AG08395 (cell line): ENCODE measurements at regions not wholly inside any gene's neighbourhood (a gene's known extent, or its start where the extent isn't known, plus 50 kb on each side); places are given as distances from the start of the nearest gene placed in this dataset.

ENCODE experiments used
- DNase-seq: peaks from one replicate; pipeline ENCODE4 v3.0.0; 2012; ENCODE audit warnings: mixed read lengths, low spot score

GRCh38 chr7:25952261-25953057, 199.5 kb upstream of the NFE2L3 start:
- DNase-seq = no peak

GRCh38 chr7:25953859-25954258, 198.1 kb upstream of the NFE2L3 start:
- no peak for DNase-seq

- no peak for DNase-seq
Measured at GRCh38 chr7:25954395-25954794, 197.6 kb upstream of the NFE2L3 start.

- no peak for DNase-seq
Measured at GRCh38 chr7:25959168-25959734, 192.7 kb upstream of the NFE2L3 start.

GRCh38 chr7:25963733-25964132, 188.3 kb upstream of the NFE2L3 start:
- DNase-seq = no peak

- no peak for DNase-seq
Measured at GRCh38 chr7:25964483-25964991, 187.5 kb upstream of the NFE2L3 start.

- no peak for DNase-seq
Measured at GRCh38 chr7:25965405-25966123, 186.4 kb upstream of the NFE2L3 start.

- DNase-seq = no peak
Measured at GRCh38 chr7:25966469-25966868, 185.5 kb upstream of the NFE2L3 start.

- no peak for DNase-seq
Measured at GRCh38 chr7:25967278-25968204, 184.5 kb upstream of the NFE2L3 start.

- no peak for DNase-seq
Measured at GRCh38 chr7:25968205-25968993, 183.6 kb upstream of the NFE2L3 start.

- DNase-seq = no peak
Measured at GRCh38 chr7:25970356-25970755, 181.6 kb upstream of the NFE2L3 start.

- DNase-seq = no peak
Measured at GRCh38 chr7:25970911-25971310, 181.1 kb upstream of the NFE2L3 start.

- DNase-seq = no peak
Measured at GRCh38 chr7:25976630-25977029, 175.4 kb upstream of the NFE2L3 start.

- DNase-seq = no peak
Measured at GRCh38 chr7:25978466-25978865, 173.5 kb upstream of the NFE2L3 start.

- no peak for DNase-seq
Measured at GRCh38 chr7:25979605-25980004, 172.4 kb upstream of the NFE2L3 start.

GRCh38 chr7:25982684-25983083, 169.3 kb upstream of the NFE2L3 start:
- no peak for DNase-seq

- no peak for DNase-seq
Measured at GRCh38 chr7:25985196-25985595, 166.8 kb upstream of the NFE2L3 start.

- DNase-seq = no peak
Measured at GRCh38 chr7:25988640-25989039, 163.4 kb upstream of the NFE2L3 start.

- no peak for DNase-seq
Measured at GRCh38 chr7:25989140-25989705, 162.8 kb upstream of the NFE2L3 start.

GRCh38 chr7:25994433-25994994, 157.5 kb upstream of the NFE2L3 start:
- DNase-seq = no peak
